ENCODE measurements at regions not wholly inside any gene's neighbourhood (a gene's known extent, or its start where the extent isn't known, plus 50 kb on each side); places are given as distances from the start of the nearest gene placed in this dataset.

- no peak for TF ChIP-seq HMGXB3 (CRISPR knock-in tag; IDR thresholded peaks at IDR 0.05; ENCODE audit: borderline replicate concordance)
- TF ChIP-seq ZNF746 (CRISPR knock-in tag; IDR thresholded peaks at IDR 0.05) = no peak
- no peak for TF ChIP-seq ZNF672 (CRISPR knock-in tag; IDR thresholded peaks at IDR 0.05)
- no peak for TF ChIP-seq PHF21A (CRISPR knock-in tag; IDR thresholded peaks at IDR 0.05)
- TF ChIP-seq PRPF4 (IDR thresholded peaks at IDR 0.05; ENCODE audit: low read depth, low read length, poor library complexity, severe bottlenecking) = no peak
- TF ChIP-seq PAX8 (CRISPR knock-in tag; IDR thresholded peaks at IDR 0.05; ENCODE audit: borderline replicate concordance) = no peak
- TF ChIP-seq SKIL (CRISPR knock-in tag; IDR thresholded peaks at IDR 0.05; ENCODE audit: borderline replicate concordance) = no peak
- TF ChIP-seq FOXM1 (CRISPR knock-in tag; IDR thresholded peaks at IDR 0.05) = no peak
- TF ChIP-seq EED (CRISPR knock-in tag; IDR thresholded peaks at IDR 0.05) = no peak
These were observed 282.6 kb downstream of the TDRD15 start (continued) for GRCh38 chr2:21406386-21406785.

All from HepG2 (cell line).